Trophoblast cell (in vitro differentiated cells and primary cell): ENCODE measurements at regions not wholly inside any gene's neighbourhood (a gene's known extent, or its start where the extent isn't known, plus 50 kb on each side); places are given as distances from the start of the nearest gene placed in this dataset.

Source experiments
- DNase-seq, 2 donors: peaks; one replicate each; pipeline ENCODE4 v3.0.0-alpha.2; 2016
- H2AFZ ChIP-seq: 2 replicates; pipeline ENCODE4 v1.6.1; 2013; ENCODE audit warnings: low read length, moderate library complexity, mild to moderate bottlenecking; ENCODE audit not compliant: insufficient read depth, poor library complexity
- H2AK5ac ChIP-seq: 2 replicates; pipeline ENCODE4 v1.6.1; 2013; ENCODE audit warnings: mild to moderate bottlenecking, low read length
- H2BK120ac ChIP-seq: 2 replicates; pipeline ENCODE4 v1.6.1; 2013; ENCODE audit warnings: low read length, mild to moderate bottlenecking, moderate library complexity; ENCODE audit not compliant: insufficient read depth, poor library complexity
- H2BK12ac ChIP-seq: 2 replicates; pipeline ENCODE4 v1.6.1; 2013; ENCODE audit warnings: mild to moderate bottlenecking, low read length, moderate library complexity
- H2BK5ac ChIP-seq: 2 replicates; pipeline ENCODE4 v1.6.1; 2013; ENCODE audit warnings: low read length, low read depth, moderate library complexity, mild to moderate bottlenecking; ENCODE audit not compliant: poor library complexity
- H3K14ac ChIP-seq: 2 replicates; pipeline ENCODE4 v1.6.1; 2013; ENCODE audit warnings: mild to moderate bottlenecking, low read length
- H3K18ac ChIP-seq: 2 replicates; pipeline ENCODE4 v1.6.1; 2013; ENCODE audit warnings: mild to moderate bottlenecking, low read length
- H3K23ac ChIP-seq: 2 replicates; pipeline ENCODE4 v1.6.1; 2013; ENCODE audit warnings: low read length
- H3K27ac ChIP-seq: 2 replicates; pipeline ENCODE4 v1.5.1; 2013; ENCODE audit warnings: low read depth, mild to moderate bottlenecking, inconsistent platforms, low read length, moderate library complexity
- H3K27me3 ChIP-seq: 2 replicates; pipeline ENCODE4 v1.6.1; 2013; ENCODE audit warnings: inconsistent platforms, mild to moderate bottlenecking, low read length, moderate library complexity; ENCODE audit not compliant: insufficient read depth
- H3K36me3 ChIP-seq, 2 experiments: 1 replicate in 1 of 2; 2 replicates in 1 of 2; pipeline ENCODE4 v1.6.1; 2013; ENCODE audit warnings: low read length in 2 of 2, mild to moderate bottlenecking in 2 of 2, moderate library complexity in 1 of 2; ENCODE audit not compliant: insufficient read depth in 2 of 2, control insufficient read depth in 1 of 2
- H3K4ac ChIP-seq: 2 replicates; pipeline ENCODE4 v1.6.1; 2013; ENCODE audit warnings: low read depth, mild to moderate bottlenecking, low read length, moderate library complexity
- H3K4me1 ChIP-seq, 2 experiments: 1 replicate in 1 of 2; 2 replicates in 1 of 2; pipeline ENCODE4 v1.6.1; 2013; ENCODE audit warnings: low read length in 2 of 2, mild to moderate bottlenecking in 2 of 2, moderate library complexity in 1 of 2; ENCODE audit not compliant: insufficient read depth in 2 of 2, control insufficient read depth in 1 of 2
- H3K4me2 ChIP-seq: 2 replicates; pipeline ENCODE4 v1.6.1; 2013; ENCODE audit warnings: inconsistent platforms, mild to moderate bottlenecking, low read length, moderate library complexity
- H3K4me3 ChIP-seq: 2 replicates; pipeline ENCODE4 v1.5.1; 2013; ENCODE audit warnings: mild to moderate bottlenecking, low read depth, low read length, inconsistent platforms
- H3K79me1 ChIP-seq: one replicate; pipeline ENCODE4 v1.6.1; 2013; ENCODE audit warnings: low read length
- H3K79me2 ChIP-seq: 2 replicates; pipeline ENCODE4 v1.6.1; 2013; ENCODE audit warnings: low read length, mild to moderate bottlenecking; ENCODE audit not compliant: control insufficient read depth, insufficient read depth, poor library complexity
- H3K9ac ChIP-seq: 2 replicates; pipeline ENCODE4 v1.6.1; 2013; ENCODE audit warnings: mild to moderate bottlenecking, low read length
- H3K9me3 ChIP-seq: 2 replicates; pipeline ENCODE4 v1.6.1; 2013; ENCODE audit warnings: low read depth, mild to moderate bottlenecking, control low read depth, inconsistent platforms, low read length; ENCODE audit not compliant: insufficient read depth
- H4K12ac ChIP-seq: 2 replicates; pipeline ENCODE4 v1.6.1; 2013; ENCODE audit warnings: low read depth, mild to moderate bottlenecking, low read length, moderate library complexity
- H4K8ac ChIP-seq: 2 replicates; pipeline ENCODE4 v1.6.1; 2013; ENCODE audit warnings: low read depth, mild to moderate bottlenecking, low read length, moderate library complexity
- H4K91ac ChIP-seq: one replicate; pipeline ENCODE4 v1.6.1; 2013; ENCODE audit warnings: low read depth, mild to moderate bottlenecking, low read length, moderate library complexity
- WGBS: extraction: QIAGEN DNeasy Blood & Tissue Kit; methylation state at CpG from one replicate; pipeline ENCODE4 v1.1.7; 2013; ENCODE audit warnings: missing lambda C conversion rate; ENCODE audit not compliant: insufficient read length, insufficient coverage; ENCODE audit errors: extremely low coverage; 5-methylcytosine and 5-hydroxymethylcytosine counted together

- H3K4me1 ChIP-seq: no peaks in the 10 kb centered on the region
- no peak overlapping the region for H3K18ac ChIP-seq
- no peak overlapping the region for H2BK5ac ChIP-seq
- H2BK120ac ChIP-seq: no peak overlapping the region
- H3K9me3 ChIP-seq: no peaks in the 10 kb centered on the region
- no peaks in the 10 kb centered on the region for H3K36me3 ChIP-seq
- no peak overlapping the region for H3K4me2 ChIP-seq
- H3K27me3 ChIP-seq: no peaks in the 10 kb centered on the region
- no peaks in the 10 kb centered on the region for H3K79me1 ChIP-seq
- no peak for DNase-seq
- H3K27ac ChIP-seq: no peak overlapping the region
- WGBS: no CpG with 5 or more reads among the region's 1 CpG
- H2BK12ac ChIP-seq: no peak overlapping the region
- no peak overlapping the region for H3K4ac ChIP-seq
- H3K79me2 ChIP-seq: no peaks in the 10 kb centered on the region
- no peak overlapping the region for H4K91ac ChIP-seq
- no peak overlapping the region for H4K12ac ChIP-seq
- H3K9ac ChIP-seq: no peak overlapping the region
- H3K14ac ChIP-seq: no peak overlapping the region
- no peak overlapping the region for H2AK5ac ChIP-seq
- no peak overlapping the region for H3K4me3 ChIP-seq
- no peak overlapping the region for H3K23ac ChIP-seq
- no peak overlapping the region for H2AFZ ChIP-seq
- H4K8ac ChIP-seq: no peak overlapping the region
These were observed 1286.8 kb upstream of the CDH8 start for GRCh38 chr16:63323055-63323454.

GRCh38 chr16:63315229-63315628 lies 1279.0 kb upstream of the CDH8 start:
- Histone ChIP-seq H3K36me3 (no peaks in the 10 kb centered on the region), H3K79me1 (no peaks in the 10 kb centered on the region), H3K9ac (no peak overlapping the region), H3K27me3 (no peaks in the 10 kb centered on the region), H3K4ac (no peak overlapping the region), H4K91ac (no peak overlapping the region), H2AFZ (no peak overlapping the region), H3K4me2 (no peak overlapping the region), H3K79me2 (no peaks in the 10 kb centered on the region), H2AK5ac (no peak overlapping the region), H4K12ac (no peak overlapping the region), H3K14ac (no peak overlapping the region), H3K23ac (no peak overlapping the region), H3K18ac (no peak overlapping the region), H2BK5ac (no peak overlapping the region), H2BK120ac (no peak overlapping the region), H3K4me3 (no peak overlapping the region), H3K27ac (no peak overlapping the region), H3K4me1 (no peaks in the 10 kb centered on the region), H4K8ac (no peak overlapping the region), H3K9me3 (no peaks in the 10 kb centered on the region), H2BK12ac (no peak overlapping the region)
- DNase-seq: no peak
- WGBS: no CpG with 5 or more reads among the region's 1 CpG

- H3K14ac ChIP-seq: no peak overlapping the region
- H2AK5ac ChIP-seq: no peak overlapping the region
- H4K12ac ChIP-seq: no peak overlapping the region
- H3K4me1 ChIP-seq: no peaks in the 10 kb centered on the region
- no peak overlapping the region for H4K8ac ChIP-seq
- no peak for DNase-seq
- no peak overlapping the region for H3K18ac ChIP-seq
- no peaks in the 10 kb centered on the region for H3K9me3 ChIP-seq
- H3K36me3 ChIP-seq: no peaks in the 10 kb centered on the region
- no peak overlapping the region for H2BK5ac ChIP-seq
- H3K4me3 ChIP-seq: no peak overlapping the region
- no peak overlapping the region for H3K4me2 ChIP-seq
- no peaks in the 10 kb centered on the region for H3K79me1 ChIP-seq
- H3K23ac ChIP-seq: no peak overlapping the region
- no peak overlapping the region for H3K4ac ChIP-seq
- no peaks in the 10 kb centered on the region for H3K27me3 ChIP-seq
- H3K79me2 ChIP-seq: no peaks in the 10 kb centered on the region
- no CpG with 5 or more reads among the region's 1 CpG for WGBS
- H3K9ac ChIP-seq: no peak overlapping the region
- H2BK12ac ChIP-seq: no peak overlapping the region
- no peak overlapping the region for H4K91ac ChIP-seq
- H3K27ac ChIP-seq: no peak overlapping the region
- H2AFZ ChIP-seq: no peak overlapping the region
- H2BK120ac ChIP-seq: no peak overlapping the region
These were observed 1276.1 kb upstream of the CDH8 start for GRCh38 chr16:63312346-63312745.

- H3K4me1 ChIP-seq: no peaks in the 10 kb centered on the region
- no peaks in the 10 kb centered on the region for H3K27me3 ChIP-seq
- H3K14ac ChIP-seq: no peak overlapping the region
- 100% methylated on average over 1 of the region's 3 CpGs for WGBS
- no peak overlapping the region for H4K8ac ChIP-seq
- no peak overlapping the region for H2BK5ac ChIP-seq
- DNase-seq: no peak
- H4K91ac ChIP-seq: no peak overlapping the region
- H3K4me3 ChIP-seq: no peak overlapping the region
- no peak overlapping the region for H3K27ac ChIP-seq
- no peaks in the 10 kb centered on the region for H3K9me3 ChIP-seq
- no peak overlapping the region for H3K9ac ChIP-seq
- H3K36me3 ChIP-seq: no peaks in the 10 kb centered on the region
- no peak overlapping the region for H3K4me2 ChIP-seq
- no peaks in the 10 kb centered on the region for H3K79me1 ChIP-seq
- H3K4ac ChIP-seq: no peak overlapping the region
- no peak overlapping the region for H4K12ac ChIP-seq
- no peak overlapping the region for H2AFZ ChIP-seq
- H3K23ac ChIP-seq: no peak overlapping the region
- no peak overlapping the region for H2BK120ac ChIP-seq
- no peak overlapping the region for H2AK5ac ChIP-seq
- H3K18ac ChIP-seq: no peak overlapping the region
- no peak overlapping the region for H2BK12ac ChIP-seq
- H3K79me2 ChIP-seq: no peaks in the 10 kb centered on the region
These were observed 1275.1 kb upstream of the CDH8 start for GRCh38 chr16:63311313-63311712.
